Activated T-helper 1 cell treated with anti-CD3 and anti-CD28 coated beads, Interleukin-2, amount 50 U/mL, for 16 hours (primary cell): ENCODE measurements at regions not wholly inside any gene's neighbourhood (a gene's known extent, or its start where the extent isn't known, plus 50 kb on each side); places are given as distances from the start of the nearest gene placed in this dataset.
"Not testable (repeated sequence)": the region's sequence is repeated elsewhere in the genome, so short reads cannot be mapped to it uniquely, and the experiment has no call there.

Experiments used
- DNase-seq, 2 donors: peaks; one replicate each; pipeline ENCODE4 v3.0.0-alpha.2; 2020; ENCODE audit warnings: low read depth in 1 of 2, low spot score in 1 of 2

- DNase-seq, result no peak
These were observed 495.4 kb downstream of the TMEM121 start for GRCh38 chr14:106021832-106022231.

- DNase-seq, result not testable (repeated sequence)
These were observed 496.3 kb downstream of the TMEM121 start for GRCh38 chr14:106022648-106023047.

GRCh38 chr14:106023411-106023810 is 497.0 kb downstream of the TMEM121 start:
- no peak for DNase-seq

DNA sequence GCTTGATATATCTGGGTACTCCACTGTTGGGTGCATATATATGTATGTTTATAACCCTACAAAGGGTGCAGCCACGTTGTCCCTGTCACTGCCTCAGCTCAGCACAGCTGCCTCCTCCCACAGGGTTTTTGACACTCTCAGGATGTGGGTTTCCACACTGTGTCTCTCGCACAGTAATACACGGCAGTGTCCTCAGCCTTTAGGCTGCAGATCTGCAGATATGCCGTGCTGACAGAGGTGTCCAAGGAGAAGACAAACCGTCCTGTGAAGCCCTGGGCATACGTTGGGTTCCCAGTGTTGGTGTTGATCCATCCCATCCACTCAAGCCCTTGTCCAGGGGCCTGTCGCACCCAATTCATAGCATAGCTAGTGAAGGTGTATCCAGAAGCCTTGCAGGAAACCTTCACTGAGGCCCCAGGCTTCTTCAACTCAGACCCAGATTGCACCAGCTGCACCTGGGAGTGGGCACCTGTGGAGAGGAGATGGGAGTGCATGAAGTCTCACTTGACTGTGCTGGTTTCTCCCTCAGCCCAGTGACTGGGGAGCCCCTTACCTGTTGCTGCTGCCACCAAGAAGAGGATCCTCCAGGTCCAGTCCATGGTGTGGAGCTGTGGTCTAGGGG is 498.7 kb downstream of the TMEM121 start:
- peak in 1 of 2 donors; percentile 24 for DNase-seq

DNA sequence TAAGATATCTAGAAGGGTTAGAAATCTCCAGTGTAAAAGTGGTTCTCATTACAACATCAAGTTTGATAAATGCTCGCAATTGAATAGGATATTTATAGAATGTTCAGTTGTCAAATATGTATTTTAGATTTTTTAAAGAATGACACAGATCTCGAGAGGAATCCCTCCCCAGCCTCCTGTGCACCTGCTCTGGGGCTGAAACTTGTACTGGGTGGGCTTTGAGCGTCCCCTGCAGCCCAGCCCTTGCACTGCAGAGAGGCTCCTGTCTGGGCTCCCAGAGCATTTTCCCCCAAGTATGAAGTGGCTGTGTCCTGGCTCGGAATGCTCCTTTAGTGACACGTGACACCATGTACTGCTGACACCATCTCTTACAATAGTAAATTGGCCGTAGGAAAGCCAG is 499.6 kb downstream of the TMEM121 start:
- DNase-seq, result no peak

- DNase-seq, result not testable (repeated sequence)
These were observed 501.4 kb downstream of the TMEM121 start for GRCh38 chr14:106027759-106028158.

DNA sequence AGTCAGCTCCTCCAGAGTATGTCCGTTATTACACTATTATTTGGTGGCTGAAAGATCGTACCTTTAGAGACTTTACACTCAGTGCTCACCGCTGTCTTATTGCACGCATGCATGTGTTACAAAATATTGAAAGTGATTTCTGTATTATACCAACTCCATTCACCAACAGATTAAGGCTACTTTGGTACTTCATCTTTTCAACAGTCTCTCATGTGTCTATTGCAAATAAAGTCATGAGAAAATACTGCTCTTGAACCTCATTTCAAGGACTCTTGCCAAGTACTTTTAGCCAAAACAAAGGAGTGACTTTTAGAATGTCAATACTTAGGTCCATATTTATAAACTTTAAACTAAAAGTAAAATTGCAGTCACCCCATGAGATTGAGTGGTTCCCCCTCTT is 503.6 kb downstream of the TMEM121 start:
- DNase-seq, result no peak

- no peak for DNase-seq
These were observed 511.0 kb downstream of the TMEM121 start for GRCh38 chr14:106037380-106037779.

DNA sequence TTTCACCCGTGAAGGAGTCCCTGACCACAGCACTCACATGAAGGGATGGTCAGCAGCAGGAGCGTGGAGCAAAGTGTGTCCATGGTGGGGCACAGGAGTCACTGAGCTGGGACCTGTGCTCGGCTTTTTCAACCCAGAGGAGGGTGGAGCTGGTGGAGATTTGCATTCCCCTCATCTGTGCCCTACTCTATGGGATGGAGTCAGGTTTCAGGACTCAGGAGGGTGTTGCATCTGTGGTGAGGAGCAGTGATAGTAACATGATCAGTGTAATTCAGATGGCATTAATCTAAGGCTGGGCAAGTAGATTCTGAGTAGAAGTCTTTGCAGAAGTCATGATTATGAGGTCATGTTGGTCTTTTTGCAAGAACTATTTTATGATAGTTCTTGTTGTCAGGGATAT is 511.9 kb downstream of the TMEM121 start:
- DNase-seq, result no peak

DNA sequence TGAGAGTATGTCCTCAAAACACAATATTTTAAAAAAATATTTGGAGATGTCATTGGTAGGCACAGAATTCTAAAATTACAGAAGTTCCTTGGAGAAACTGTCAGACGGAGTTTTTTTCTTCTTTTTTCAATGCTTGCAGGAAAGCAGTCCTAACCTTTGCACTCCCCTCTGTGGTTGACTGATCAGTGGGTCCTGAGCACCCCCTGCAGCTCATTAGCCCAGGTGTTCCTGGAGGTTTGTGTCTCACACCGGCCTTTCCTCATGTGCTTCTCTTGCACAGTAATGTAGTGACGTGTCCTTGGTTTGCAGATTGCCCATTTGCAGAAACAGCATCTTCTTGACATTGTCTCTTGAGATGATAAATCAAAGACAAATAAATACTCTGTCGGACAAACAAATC is 513.0 kb downstream of the TMEM121 start:
- peak; percentile 36 to 48 for DNase-seq

GRCh38 chr14:106044515-106044914 is 518.1 kb downstream of the TMEM121 start:
- no peak for DNase-seq

DNA sequence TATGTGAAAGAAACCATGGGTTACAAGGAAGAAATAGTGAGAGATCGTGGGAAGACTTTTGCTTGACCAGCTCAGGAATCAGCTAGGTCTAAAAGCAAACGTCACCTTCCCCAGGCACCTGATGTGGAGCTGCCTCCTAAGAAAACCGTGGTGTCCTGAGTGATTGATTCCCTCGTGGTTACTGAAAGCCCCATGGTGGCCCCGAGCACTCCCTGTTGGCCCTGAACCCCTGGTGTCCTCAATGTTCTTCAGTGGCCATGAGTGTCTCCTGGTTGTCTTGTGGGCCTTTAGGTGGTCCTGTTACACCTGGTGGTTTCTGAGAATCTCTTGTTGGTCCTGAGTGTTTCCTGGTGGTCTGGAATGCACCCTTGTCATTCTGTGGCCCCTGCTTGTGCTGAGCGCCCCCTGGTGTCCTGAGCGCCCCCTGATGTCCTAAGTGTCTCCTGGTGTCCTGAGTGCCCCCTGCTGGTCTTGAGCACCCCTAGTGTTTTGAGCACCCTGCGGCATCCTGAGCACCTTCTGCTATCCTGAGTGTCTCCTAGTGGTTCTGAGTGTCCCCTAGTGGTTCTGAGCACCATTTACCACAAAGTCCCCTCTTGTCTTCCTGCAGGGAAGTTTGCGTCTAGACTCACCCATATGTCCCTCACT is 518.7 kb downstream of the TMEM121 start:
- DNase-seq, result peak; percentile 55 to 70

DNA sequence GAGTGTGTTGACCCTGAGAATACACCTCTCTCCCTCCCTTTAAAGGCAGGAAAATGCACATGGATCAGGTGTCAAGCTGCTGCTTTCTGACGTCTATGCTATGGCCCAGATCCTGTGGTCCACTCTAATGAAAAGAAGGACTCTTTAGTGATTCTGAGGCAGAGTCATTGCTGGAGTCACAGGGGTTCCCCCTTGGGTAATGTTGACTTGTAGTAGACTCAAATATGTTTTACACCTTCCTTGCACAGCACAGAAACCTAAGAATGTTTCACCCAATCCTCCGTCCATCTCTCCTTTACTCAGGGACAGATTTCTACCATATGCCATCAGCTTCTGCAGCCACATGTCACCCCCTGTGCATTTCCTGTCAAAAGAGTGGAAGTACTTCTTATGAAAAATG is 525.4 kb downstream of the TMEM121 start:
- no peak for DNase-seq

DNA sequence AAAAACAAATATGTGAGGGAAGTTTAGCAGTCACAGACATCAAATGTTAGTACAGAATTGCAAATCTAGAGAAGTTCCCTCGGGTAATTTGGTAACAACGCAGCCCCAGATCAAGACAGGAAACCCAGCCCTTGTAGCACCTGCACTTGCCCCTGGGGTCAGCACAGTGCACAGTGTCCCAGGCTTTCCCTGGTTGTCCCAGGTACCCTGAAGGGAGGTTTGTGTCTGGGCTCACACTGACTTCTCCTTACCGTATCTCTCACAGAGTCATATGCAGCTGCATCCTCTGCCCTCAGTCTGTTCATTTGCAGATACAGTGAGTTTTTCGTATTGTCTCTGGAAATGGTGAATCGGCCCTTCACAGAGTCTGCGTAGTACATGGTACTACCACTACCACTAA is 528.9 kb downstream of the TMEM121 start:
- no peak for DNase-seq

GRCh38 chr14:106058342-106058741 is 532.0 kb downstream of the TMEM121 start:
- DNase-seq, result no peak

DNA sequence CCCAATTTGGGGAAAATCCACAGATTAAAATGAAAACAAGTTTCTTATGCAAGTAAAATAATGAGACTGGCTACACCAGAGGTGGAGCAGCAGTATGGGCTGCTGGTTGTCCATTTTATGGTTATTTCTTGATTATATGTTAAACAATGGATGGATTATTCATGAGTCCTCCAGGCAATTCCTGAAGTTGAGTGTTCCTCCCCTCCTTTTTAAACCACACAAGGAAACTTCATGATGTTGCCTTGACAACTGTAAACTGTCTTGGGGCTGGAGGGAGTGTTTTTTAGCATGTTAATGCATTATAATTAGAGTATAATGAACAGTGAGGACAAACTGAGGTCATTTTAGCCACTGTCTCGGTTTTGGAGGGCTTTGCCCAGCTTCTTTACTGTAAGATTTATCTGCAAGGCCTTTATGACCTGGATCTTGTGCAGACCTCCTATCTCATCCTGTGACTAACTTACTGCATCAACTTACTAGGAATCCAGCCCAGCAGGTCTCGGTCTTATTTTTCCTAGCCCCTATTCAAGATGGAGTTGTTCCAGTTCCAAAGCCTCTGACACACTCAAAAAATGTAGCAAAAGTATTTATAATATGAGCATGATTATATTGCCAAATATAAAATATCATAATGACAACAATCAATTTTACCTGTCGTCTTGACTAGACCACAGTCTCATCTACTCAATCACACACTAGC is 534.0 kb downstream of the TMEM121 start:
- DNase-seq, result no peak

DNA sequence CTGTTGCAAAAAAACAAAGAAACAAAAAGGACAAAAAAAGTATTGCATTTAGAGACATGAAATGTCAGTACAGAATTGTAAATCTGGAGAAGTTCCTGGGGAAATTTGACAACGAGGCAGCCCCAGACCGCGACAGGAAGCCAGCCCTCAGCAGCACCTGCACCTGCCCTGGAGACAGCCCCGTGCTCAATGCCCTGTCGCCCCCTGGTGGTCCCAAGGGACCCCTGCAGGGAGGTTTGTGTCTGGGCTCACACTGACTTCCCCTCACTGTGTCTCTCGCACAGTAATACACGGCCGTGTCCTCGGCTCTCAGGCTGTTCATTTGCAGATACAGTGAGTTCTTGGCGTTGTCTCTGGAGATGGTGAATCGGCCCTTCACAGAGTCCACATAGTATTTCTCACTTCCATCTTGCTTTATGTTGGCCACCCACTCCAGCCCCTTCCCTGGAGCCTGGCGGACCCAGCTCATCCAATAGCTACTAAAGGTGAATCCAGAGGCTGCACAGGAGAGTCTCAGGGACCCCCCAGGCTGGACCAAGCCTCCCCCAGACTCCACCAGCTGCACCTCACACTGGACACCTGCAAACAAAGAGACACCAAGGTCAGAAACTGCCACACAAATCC is 535.6 kb downstream of the TMEM121 start:
- DNase-seq, result peak; percentile 50 to 74

- DNase-seq, result no peak
These were observed 536.3 kb downstream of the TMEM121 start for GRCh38 chr14:106062502-106063272.

GRCh38 chr14:106067935-106068334 is 541.6 kb downstream of the TMEM121 start:
- DNase-seq, result no peak

GRCh38 chr14:106069804-106070625 is 543.6 kb downstream of the TMEM121 start:
- DNase-seq, result no peak
